H9 (cell line): ENCODE measurements at regions not wholly inside any gene's neighbourhood (a gene's known extent, or its start where the extent isn't known, plus 50 kb on each side); places are given as distances from the start of the nearest gene placed in this dataset.

ENCODE experiments used
- DNase-seq: peaks from one replicate; pipeline ENCODE4 v3.0.0-alpha.2; 2017
- H2AFZ ChIP-seq: one replicate; pipeline ENCODE4 v1.6.1; 2013; ENCODE audit warnings: mild to moderate bottlenecking, low read length, control low read depth, moderate library complexity
- H2AK5ac ChIP-seq: 2 replicates; pipeline ENCODE4 v1.6.1; 2013; ENCODE audit warnings: low read length, control low read depth, mixed read lengths; ENCODE audit not compliant: insufficient read length
- H2BK120ac ChIP-seq: one replicate; pipeline ENCODE4 v1.6.1; 2013; ENCODE audit warnings: low read depth, mild to moderate bottlenecking, low read length, control low read depth, inconsistent platforms; ENCODE audit not compliant: poor library complexity, severe bottlenecking
- H2BK12ac ChIP-seq: 2 replicates; pipeline ENCODE4 v1.6.1; 2013; ENCODE audit warnings: low read length, control low read depth, mixed read lengths, low read depth; ENCODE audit not compliant: insufficient read length
- H2BK15ac ChIP-seq: 2 replicates; pipeline ENCODE4 v1.6.1; 2013; ENCODE audit warnings: low read depth, low read length, control low read depth
- H2BK20ac ChIP-seq: one replicate; pipeline ENCODE4 v1.6.1; 2013; ENCODE audit warnings: low read depth, mild to moderate bottlenecking, low read length, control low read depth, inconsistent platforms; ENCODE audit not compliant: poor library complexity, severe bottlenecking
- H2BK5ac ChIP-seq: 2 replicates; pipeline ENCODE4 v1.6.1; 2013; ENCODE audit warnings: low read length, control low read depth, mixed read lengths; ENCODE audit not compliant: insufficient read length
- H3K14ac ChIP-seq: 2 replicates; pipeline ENCODE4 v1.6.1; 2013; ENCODE audit warnings: low read length, control low read depth; ENCODE audit not compliant: insufficient read depth
- H3K18ac ChIP-seq: 2 replicates; pipeline ENCODE4 v1.6.1; 2013; ENCODE audit warnings: low read depth, mild to moderate bottlenecking, mixed read lengths, low read length, control low read depth; ENCODE audit not compliant: insufficient read length
- H3K23ac ChIP-seq: 2 replicates; pipeline ENCODE4 v1.6.1; 2013; ENCODE audit warnings: low read length, control low read depth, mixed read lengths, low read depth; ENCODE audit not compliant: insufficient read length
- H3K23me2 ChIP-seq: 2 replicates; pipeline ENCODE4 v1.6.1; 2013; ENCODE audit warnings: low read depth, mild to moderate bottlenecking, mixed read lengths, low read length, control low read depth; ENCODE audit not compliant: insufficient read length, poor library complexity, severe bottlenecking
- H3K27ac ChIP-seq: 2 replicates; pipeline ENCODE4 v1.5.1; 2013; ENCODE audit warnings: low read length, control low read depth, mixed read lengths, low read depth; ENCODE audit not compliant: insufficient read length
- H3K27me3 ChIP-seq: 2 replicates; pipeline ENCODE4 v1.6.1; 2013; ENCODE audit warnings: low read length, control low read depth, inconsistent platforms; ENCODE audit not compliant: insufficient read depth
- H3K4ac ChIP-seq: 2 replicates; pipeline ENCODE4 v1.6.1; 2013; ENCODE audit warnings: low read depth, mild to moderate bottlenecking, control low read depth, inconsistent platforms, low read length, moderate library complexity
- H3K4me1 ChIP-seq: 2 replicates; pipeline ENCODE4 v1.6.1; 2013; ENCODE audit warnings: low read length, control low read depth, inconsistent platforms; ENCODE audit not compliant: insufficient read depth
- H3K4me2 ChIP-seq: 2 replicates; pipeline ENCODE4 v1.6.1; 2013; ENCODE audit warnings: low read length, control low read depth, mixed read lengths; ENCODE audit not compliant: insufficient read length, insufficient read depth
- H3K56ac ChIP-seq: 2 replicates; pipeline ENCODE4 v1.6.1; 2013; ENCODE audit warnings: low read depth, mild to moderate bottlenecking, mixed read lengths, low read length, control low read depth; ENCODE audit not compliant: insufficient read length
- H3K79me1 ChIP-seq: 2 replicates; pipeline ENCODE4 v1.6.1; 2013; ENCODE audit warnings: low read depth, mild to moderate bottlenecking, moderate library complexity, low read length, control low read depth, inconsistent platforms; ENCODE audit not compliant: insufficient read depth, poor library complexity, severe bottlenecking
- H3K79me2 ChIP-seq: 2 replicates; pipeline ENCODE4 v1.6.1; 2013; ENCODE audit warnings: low read length, control low read depth, inconsistent platforms; ENCODE audit not compliant: insufficient read depth
- H3K9ac ChIP-seq: 2 replicates; pipeline ENCODE4 v1.6.1; 2013; ENCODE audit warnings: low read length, control low read depth, mixed read lengths; ENCODE audit not compliant: insufficient read length; ENCODE audit errors: extremely low read depth
- H3K9me3 ChIP-seq: one replicate; pipeline ENCODE4 v1.6.1; 2013; ENCODE audit warnings: low read depth, low read length, inconsistent platforms; ENCODE audit not compliant: control insufficient read depth
- H3T11ph ChIP-seq: one replicate; pipeline ENCODE4 v1.6.1; 2013; ENCODE audit warnings: mild to moderate bottlenecking, low read length, control low read depth, inconsistent platforms
- H4K20me1 ChIP-seq: one replicate; pipeline ENCODE4 v1.6.1; 2013; ENCODE audit not compliant: control insufficient read depth, insufficient read length, insufficient read depth
- H4K5ac ChIP-seq: 2 replicates; pipeline ENCODE4 v1.6.1; 2013; ENCODE audit warnings: low read depth, mild to moderate bottlenecking, mixed read lengths, low read length, control low read depth; ENCODE audit not compliant: insufficient read length
- H4K8ac ChIP-seq: replicated peaks from 2 replicates; pipeline ENCODE4 v1.6.1; 2013; ENCODE audit warnings: low read length, control low read depth, mixed read lengths, low read depth; ENCODE audit not compliant: insufficient read length
- H4K91ac ChIP-seq: 2 replicates; pipeline ENCODE4 v1.6.1; 2013; ENCODE audit warnings: low read depth, mild to moderate bottlenecking, moderate library complexity, mixed read lengths, low read length, control low read depth; ENCODE audit not compliant: insufficient read length
- H3K27ac Mint-ChIP-seq, 3 experiments: 2 replicates in 2 of 3; 3 replicates in 1 of 3; pipeline ENCODE4 v1.8.0; 2020 to 2021; ENCODE audit warnings: mixed read lengths in 3 of 3, mild to moderate bottlenecking in 1 of 3, moderate library complexity in 1 of 3
- H3K27me3 Mint-ChIP-seq: 2 replicates; pipeline ENCODE4 v1.8.0; 2021; ENCODE audit warnings: low read depth, mild to moderate bottlenecking, moderate library complexity, mixed read lengths
- H3K36me3 Mint-ChIP-seq, 3 experiments: 2 replicates in 2 of 3; 3 replicates in 1 of 3; pipeline ENCODE4 v1.8.0; 2020 to 2021; ENCODE audit warnings: low read depth in 3 of 3, mixed read lengths in 3 of 3; ENCODE audit not compliant: insufficient read depth in 1 of 3
- H3K4me1 Mint-ChIP-seq, 2 experiments: 2 replicates each; pipeline ENCODE4 v1.8.0; 2020; ENCODE audit warnings: mixed read lengths in 2 of 2
- H3K4me3 Mint-ChIP-seq, 2 experiments: 2 replicates in 1 of 2; 3 replicates in 1 of 2; pipeline ENCODE4 v1.8.0; 2020 to 2021; ENCODE audit warnings: mild to moderate bottlenecking in 2 of 2, mixed read lengths in 2 of 2, moderate library complexity in 1 of 2
- H3K9me3 Mint-ChIP-seq, 2 experiments: 2 replicates in 1 of 2; 3 replicates in 1 of 2; pipeline ENCODE4 v1.8.0; 2020; ENCODE audit warnings: mild to moderate bottlenecking in 2 of 2, mixed read lengths in 2 of 2, moderate library complexity in 1 of 2
- CTCF ChIP-seq: fragments of 200-600 bp; sonication (generic); conservative IDR thresholded peaks from 3 replicates; pipeline ENCODE4 v1.8.0; 2021; ENCODE audit warnings: antibody characterized with exemption, mild to moderate bottlenecking
- WGBS: extraction: QIAGEN DNeasy Blood & Tissue Kit; methylation state at CpG from one replicate; pipeline ENCODE4 v1.1.7; 2013; ENCODE audit warnings: missing lambda C conversion rate, low lambda C conversion rate, mixed read lengths; ENCODE audit not compliant: insufficient read length; ENCODE audit errors: extremely low coverage; 5-methylcytosine and 5-hydroxymethylcytosine counted together

GRCh38 chr12:18922851-18923250 is 184.9 kb downstream of the CAPZA3 start:
- no peak overlapping the region for H3K4ac ChIP-seq
- Mint-ChIP-seq H3K9me3 (peaks cover 0 to 4% of the 10 kb centered on the region in 2 experiments; a peak in 1 of 5 replicates), H3K36me3 (no peaks in the 10 kb centered on the region), H3K4me3 (no peak overlapping the region), H3K4me1 (no peaks in the 10 kb centered on the region), H3K27me3 (no peaks in the 10 kb centered on the region), H3K27ac (no peak overlapping the region)
- DNase-seq: no peak
- H2BK15ac ChIP-seq: no peak overlapping the region
- H2AFZ ChIP-seq: no peak overlapping the region
- no peaks in the 10 kb centered on the region for H3K27me3 ChIP-seq
- H3K4me1 ChIP-seq: no peaks in the 10 kb centered on the region
- no peak overlapping the region for H2BK5ac ChIP-seq
- no peak overlapping the region for H3K56ac ChIP-seq
- no peak for TF ChIP-seq CTCF
- no peak overlapping the region for H3K4me2 ChIP-seq
- no peak overlapping the region for H4K91ac ChIP-seq
- no peak overlapping the region for H3K23ac ChIP-seq
- no peak overlapping the region for H4K8ac ChIP-seq
- H4K20me1 ChIP-seq: no peaks in the 10 kb centered on the region
- H3T11ph ChIP-seq: no peak overlapping the region
- H3K79me2 ChIP-seq: no peaks in the 10 kb centered on the region
- H3K27ac ChIP-seq: no peak overlapping the region
- H2BK20ac ChIP-seq: no peak overlapping the region
- no peak overlapping the region for H4K5ac ChIP-seq
- H2BK12ac ChIP-seq: no peak overlapping the region
- no peak overlapping the region for H3K18ac ChIP-seq
- no peak overlapping the region for H2BK120ac ChIP-seq
- H2AK5ac ChIP-seq: no peak overlapping the region
- H3K14ac ChIP-seq: no peak overlapping the region
- H3K9ac ChIP-seq: no peak overlapping the region
- H3K23me2 ChIP-seq: no peaks in the 10 kb centered on the region
- no CpG with 5 or more reads among the region's 4 CpGs for WGBS
- H3K79me1 ChIP-seq: no peaks in the 10 kb centered on the region
- H3K9me3 ChIP-seq: no peaks in the 10 kb centered on the region
